CD14-positive monocyte (primary cell): ENCODE measurements at regions not wholly inside any gene's neighbourhood (a gene's known extent, or its start where the extent isn't known, plus 50 kb on each side); places are given as distances from the start of the nearest gene placed in this dataset.

ENCODE experiments used
- DNase-seq, 3 donors: peaks; one replicate each; pipeline ENCODE4 v3.0.0-alpha.2; 2011 to 2022
- H2AFZ ChIP-seq: 2 replicates; pipeline ENCODE4 v1.6.0; 2012; ENCODE audit warnings: mild to moderate bottlenecking, low read depth, low read length, inconsistent platforms; ENCODE audit not compliant: insufficient read depth, poor library complexity, severe bottlenecking
- H3K27ac ChIP-seq, 2 donors: 1 replicate in 1 of 2; 2 replicates in 1 of 2; pipeline ENCODE4 v1.5.1; 2012 to 2013; ENCODE audit warnings: low read length in 2 of 2, control low read depth in 1 of 2, inconsistent platforms in 1 of 2, low read depth in 1 of 2, mild to moderate bottlenecking in 1 of 2
- H3K27me3 ChIP-seq, 2 donors: one replicate each; pipeline versions ENCODE4 v1.6.0 to v1.6.1; 2011 to 2013; ENCODE audit warnings: low read length in 2 of 2; ENCODE audit not compliant: control insufficient read depth in 2 of 2, insufficient read depth in 2 of 2
- H3K36me3 ChIP-seq, 2 donors: replicated peaks in 1 of 2; 1 replicate in 1 of 2; 2 replicates in 1 of 2; pipeline versions ENCODE4 v1.5.1 to v1.6.1; 2012 to 2013; ENCODE audit warnings: low read length in 2 of 2, control low read depth in 1 of 2, inconsistent platforms in 1 of 2, mild to moderate bottlenecking in 1 of 2; ENCODE audit not compliant: insufficient read depth in 2 of 2, control insufficient read depth in 1 of 2
- H3K4me1 ChIP-seq, 2 donors: 1 replicate in 1 of 2; 2 replicates in 1 of 2; pipeline versions ENCODE4 v1.5.1 to v1.6.1; 2012 to 2013; ENCODE audit warnings: low read length in 2 of 2, control low read depth in 1 of 2, inconsistent platforms in 1 of 2, mild to moderate bottlenecking in 1 of 2, moderate library complexity in 1 of 2; ENCODE audit not compliant: insufficient read depth in 2 of 2, control insufficient read depth in 1 of 2
- H3K4me2 ChIP-seq: replicated peaks from 2 replicates; pipeline ENCODE3; 2012; ENCODE audit warnings: low read length, moderate library complexity, mild to moderate bottlenecking; ENCODE audit not compliant: poor library complexity, severe bottlenecking; ENCODE audit errors: extremely low read depth
- H3K4me3 ChIP-seq, 3 experiments: fragments of 200-600 bp in 1 of 3; sonication (generic) in 1 of 3; replicated peaks in 1 of 3; 1 replicate in 2 of 3; 2 replicates in 1 of 3; pipeline ENCODE4 v1.5.1; 2011 to 2013; ENCODE audit warnings: low read length in 3 of 3, mild to moderate bottlenecking in 3 of 3, control low read depth in 2 of 3, low read depth in 2 of 3, inconsistent platforms in 1 of 3, moderate library complexity in 1 of 3
- H3K79me2 ChIP-seq: 2 replicates; pipeline ENCODE4 v1.6.0; 2012; ENCODE audit warnings: mild to moderate bottlenecking, control low read depth, inconsistent platforms, low read length, moderate library complexity; ENCODE audit not compliant: insufficient read depth
- H3K9ac ChIP-seq: 2 replicates; pipeline ENCODE4 v1.6.0; 2017; ENCODE audit warnings: low read length, mild to moderate bottlenecking; ENCODE audit not compliant: insufficient read depth, poor library complexity, severe bottlenecking
- H3K9me3 ChIP-seq, 2 donors: replicated peaks in 1 of 2; 1 replicate in 1 of 2; 2 replicates in 1 of 2; pipeline versions ENCODE4 v1.5.1 to v1.6.1; 2012 to 2013; ENCODE audit warnings: low read length in 2 of 2, control low read depth in 1 of 2; ENCODE audit not compliant: control insufficient read depth in 1 of 2, insufficient read depth in 1 of 2
- H4K20me1 ChIP-seq: 2 replicates; pipeline ENCODE4 v1.6.0; 2012; ENCODE audit warnings: mild to moderate bottlenecking, low read length, control low read depth, moderate library complexity; ENCODE audit not compliant: insufficient read depth
- H3K27ac Mint-ChIP-seq, 7 donors: one replicate each; pipeline ENCODE4 v1.8.0; 2020; ENCODE audit warnings: mild to moderate bottlenecking in 7 of 7, mixed read lengths in 7 of 7, moderate library complexity in 6 of 7, inconsistent platforms in 2 of 7
- H3K27me3 Mint-ChIP-seq, 3 donors: one replicate each; pipeline ENCODE4 v1.8.0; 2021 to 2022; ENCODE audit warnings: low read depth in 3 of 3, mild to moderate bottlenecking in 3 of 3, mixed read lengths in 3 of 3, moderate library complexity in 3 of 3, inconsistent platforms in 1 of 3
- H3K36me3 Mint-ChIP-seq, 2 donors: one replicate each; pipeline ENCODE4 v1.8.0; 2020; ENCODE audit warnings: mixed read lengths in 2 of 2, inconsistent platforms in 1 of 2, mild to moderate bottlenecking in 1 of 2
- H3K4me1 Mint-ChIP-seq: one replicate; pipeline ENCODE4 v1.8.0; 2020; ENCODE audit warnings: mild to moderate bottlenecking, mixed read lengths
- H3K4me3 Mint-ChIP-seq, 2 donors: one replicate each; pipeline ENCODE4 v1.8.0; 2020; ENCODE audit warnings: mild to moderate bottlenecking in 2 of 2, mixed read lengths in 2 of 2, moderate library complexity in 1 of 2
- H3K9me3 Mint-ChIP-seq, 7 donors: one replicate each; pipeline ENCODE4 v1.8.0; 2020 to 2022; ENCODE audit warnings: mixed read lengths in 7 of 7, mild to moderate bottlenecking in 6 of 7, moderate library complexity in 6 of 7, inconsistent platforms in 2 of 7
- CTCF ChIP-seq: fragments of 200-600 bp; IDR thresholded peaks from one replicate; pipeline ENCODE4 v1.8.0; 2022; ENCODE audit warnings: antibody characterized with exemption, mild to moderate bottlenecking
- WGBS: methylation state at CpG from one replicate; pipeline ENCODE4 v1.1.5; 2013; ENCODE audit warnings: missing lambda C conversion rate; ENCODE audit not compliant: insufficient coverage; 5-methylcytosine and 5-hydroxymethylcytosine counted together
- intact Hi-C, 2 donors: fragments of 100-400 bp; cut with micrococcal nuclease; formaldehyde crosslinking; loops; one replicate each; pipeline versions ENCODE4 v1.15.0 to v1.15.1; 2023

GRCh38 chr6:14946753-14947152 lies 299.1 kb upstream of the JARID2 start:
- intact Hi-C loops: no loop called here
- DNase-seq: peak; percentile 35 to 70 (median 51)
- H3K9me3 Mint-ChIP-seq: no peaks in the 10 kb centered on the region
- H3K4me3 Mint-ChIP-seq: peak overlapping the region; percentile 21 to 55
- H3K27ac Mint-ChIP-seq: peak overlapping the region; percentile 90 to 97 (median 93)
- no peak overlapping the region for H3K4me2 ChIP-seq
- no peak for TF ChIP-seq CTCF
- H3K9me3 ChIP-seq: no peaks in the 10 kb centered on the region
- peaks cover 0 to 3% of the 10 kb centered on the region in 2 donors for H3K36me3 Mint-ChIP-seq
- peak overlapping the region in 1 of 3 experiments; percentile 13 for H3K4me3 ChIP-seq
- WGBS: 0% methylated on average over 1 of the region's 4 CpGs
- H3K9ac ChIP-seq: no peak overlapping the region
- no peaks in the 10 kb centered on the region for H3K79me2 ChIP-seq
- peaks cover 35 to 42% of the 10 kb centered on the region in 2 donors for H3K4me1 ChIP-seq
- H4K20me1 ChIP-seq: no peaks in the 10 kb centered on the region
- H3K27ac ChIP-seq: peak overlapping the region; percentile 56 to 79
- no peaks in the 10 kb centered on the region for H3K36me3 ChIP-seq
- no peak overlapping the region for H2AFZ ChIP-seq
- peaks cover 0 to 2% (median 0%) of the 10 kb centered on the region in 3 donors for H3K27me3 Mint-ChIP-seq
- peaks cover 56% of the 10 kb centered on the region for H3K4me1 Mint-ChIP-seq
- H3K27me3 ChIP-seq: no peaks in the 10 kb centered on the region

DNA sequence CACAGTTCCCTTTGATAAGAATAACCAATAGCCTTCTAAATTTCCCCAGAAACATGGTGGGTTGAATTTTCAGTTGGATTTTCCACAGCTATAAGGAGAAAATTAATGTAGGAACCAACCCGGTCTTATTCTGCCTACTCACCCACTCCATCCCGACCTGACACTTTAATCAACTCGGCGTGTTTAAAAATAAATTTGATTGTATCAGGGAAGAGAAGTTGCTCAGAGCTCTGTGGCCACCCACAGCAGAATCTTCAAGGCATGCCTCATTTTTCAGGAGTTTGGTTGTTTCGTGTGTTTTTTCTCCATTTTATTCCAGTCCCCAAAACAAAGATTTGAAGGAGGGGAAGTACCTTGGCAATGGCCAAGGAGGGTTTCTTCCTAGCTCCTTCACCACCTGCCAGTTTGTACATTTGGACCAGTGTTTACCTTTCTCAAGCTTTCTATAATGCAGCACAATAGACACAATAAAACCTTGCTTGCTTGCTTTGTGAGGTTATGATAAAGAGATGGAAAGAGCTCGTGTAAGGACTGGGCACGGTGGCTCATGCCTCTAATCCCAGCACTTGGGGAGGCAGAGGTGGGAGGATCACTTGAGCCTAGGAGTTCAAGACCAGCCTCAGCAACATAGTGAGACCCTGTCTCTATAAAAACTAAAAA lies 297.2 kb upstream of the JARID2 start:
- intact Hi-C loops: no loop called here
- Histone ChIP-seq H3K36me3 (no peaks in the 10 kb centered on the region), H3K9me3 (no peaks in the 10 kb centered on the region), H4K20me1 (no peaks in the 10 kb centered on the region), H3K79me2 (no peaks in the 10 kb centered on the region), H3K9ac (no peak overlapping the region), H3K27ac (no peak overlapping the region), H3K4me1 (peaks cover 33 to 42% of the 10 kb centered on the region in 2 donors), H3K27me3 (no peaks in the 10 kb centered on the region), H3K4me2 (no peak overlapping the region), H2AFZ (no peak overlapping the region), H3K4me3 (no peak overlapping the region)
- TF ChIP-seq CTCF: no peak
- Mint-ChIP-seq H3K27me3 (peaks cover 0 to 2% (median 0%) of the 10 kb centered on the region in 3 donors), H3K27ac (peak overlapping the region in 2 of 7 donors; percentile 71 to 82), H3K36me3 (peaks cover 0 to 1% of the 10 kb centered on the region in 2 donors), H3K4me3 (no peak overlapping the region), H3K4me1 (peaks cover 48% of the 10 kb centered on the region), H3K9me3 (no peaks in the 10 kb centered on the region)
- DNase-seq: no peak
- no CpG with 5 or more reads among the region's 7 CpGs for WGBS
